ENCODE measurements at regions not wholly inside any gene's neighbourhood (a gene's known extent, or its start where the extent isn't known, plus 50 kb on each side); places are given as distances from the start of the nearest gene placed in this dataset.

DNA sequence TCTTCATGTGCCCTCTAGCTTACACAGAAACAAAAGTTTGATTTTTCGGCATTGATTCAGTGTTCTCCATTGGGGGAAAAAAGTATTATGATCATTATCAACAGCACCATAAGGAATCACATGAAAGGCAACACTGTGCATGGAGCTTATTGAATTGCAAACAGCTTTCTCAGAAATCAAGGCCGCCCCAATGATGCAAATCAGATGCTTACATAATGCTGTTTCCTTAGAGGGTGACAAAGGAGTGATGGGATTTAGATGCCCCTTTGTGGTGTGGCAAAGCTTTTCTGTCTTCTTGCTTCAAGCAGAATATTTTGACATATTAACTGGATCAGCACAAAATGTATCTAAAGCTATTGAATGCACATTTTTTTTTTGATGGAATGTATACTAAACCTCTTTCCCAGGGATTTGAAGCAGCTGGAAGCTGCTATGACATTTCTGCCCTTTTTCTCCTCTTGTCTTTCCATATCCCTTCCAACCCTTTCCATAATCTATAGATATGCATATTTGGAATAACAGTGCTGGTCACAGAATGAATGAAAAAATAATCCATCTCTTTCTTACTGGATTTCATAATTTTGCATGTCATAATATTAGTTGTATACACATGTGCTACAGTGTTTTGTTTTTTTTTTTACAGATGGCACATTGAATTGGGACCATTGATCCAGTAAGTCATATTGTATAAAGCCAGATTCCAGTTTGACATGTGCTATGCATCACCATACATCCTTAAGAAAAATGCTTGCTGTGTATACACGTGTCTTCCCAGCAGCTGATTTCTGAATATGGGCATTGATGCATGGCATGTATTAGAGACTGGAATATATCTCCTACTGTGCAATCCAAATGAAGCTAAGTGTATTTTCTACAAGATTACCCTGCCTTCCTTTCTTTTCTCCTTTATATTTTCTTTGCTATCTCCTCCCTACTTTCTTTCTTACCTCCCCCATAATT, 259.7 kb upstream of the DCN start:
- DNase-seq (ENCODE audit: low spot score), result no peak

GRCh38 chr12:91441246-91441645, 258.6 kb upstream of the DCN start:
- no peak for DNase-seq (ENCODE audit: low spot score)

DNA sequence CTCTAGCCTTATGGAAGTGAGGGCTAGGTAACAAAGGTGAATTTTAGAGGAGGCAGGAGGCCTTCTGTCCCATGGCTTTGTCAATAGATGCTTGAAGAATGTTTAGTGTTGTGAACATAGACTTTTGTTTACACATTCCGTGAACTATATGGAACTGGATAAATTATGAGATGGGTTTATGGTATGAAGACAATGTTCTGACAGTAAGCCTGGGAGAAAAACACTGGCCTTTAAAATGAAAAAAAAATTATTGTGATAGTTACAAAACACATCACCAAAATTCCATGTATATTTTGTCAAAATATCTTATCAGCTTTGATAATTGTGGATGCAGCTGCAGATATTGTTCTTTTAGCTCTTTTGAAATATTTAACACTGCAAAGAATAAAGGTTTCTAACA, 251.5 kb upstream of the DCN start:
- no peak for DNase-seq (ENCODE audit: low spot score)

GRCh38 chr12:91432755-91433154, 250.1 kb upstream of the DCN start:
- no peak for DNase-seq (ENCODE audit: low spot score)

- no peak for DNase-seq (ENCODE audit: low spot score)
Measured at GRCh38 chr12:91432089-91432488, 249.5 kb upstream of the DCN start.

- no peak for DNase-seq (ENCODE audit: low spot score)
Measured at GRCh38 chr12:91424506-91424905, 241.9 kb upstream of the DCN start.

GRCh38 chr12:91423693-91424050, 241.1 kb upstream of the DCN start:
- no peak for DNase-seq (ENCODE audit: low spot score)

DNA sequence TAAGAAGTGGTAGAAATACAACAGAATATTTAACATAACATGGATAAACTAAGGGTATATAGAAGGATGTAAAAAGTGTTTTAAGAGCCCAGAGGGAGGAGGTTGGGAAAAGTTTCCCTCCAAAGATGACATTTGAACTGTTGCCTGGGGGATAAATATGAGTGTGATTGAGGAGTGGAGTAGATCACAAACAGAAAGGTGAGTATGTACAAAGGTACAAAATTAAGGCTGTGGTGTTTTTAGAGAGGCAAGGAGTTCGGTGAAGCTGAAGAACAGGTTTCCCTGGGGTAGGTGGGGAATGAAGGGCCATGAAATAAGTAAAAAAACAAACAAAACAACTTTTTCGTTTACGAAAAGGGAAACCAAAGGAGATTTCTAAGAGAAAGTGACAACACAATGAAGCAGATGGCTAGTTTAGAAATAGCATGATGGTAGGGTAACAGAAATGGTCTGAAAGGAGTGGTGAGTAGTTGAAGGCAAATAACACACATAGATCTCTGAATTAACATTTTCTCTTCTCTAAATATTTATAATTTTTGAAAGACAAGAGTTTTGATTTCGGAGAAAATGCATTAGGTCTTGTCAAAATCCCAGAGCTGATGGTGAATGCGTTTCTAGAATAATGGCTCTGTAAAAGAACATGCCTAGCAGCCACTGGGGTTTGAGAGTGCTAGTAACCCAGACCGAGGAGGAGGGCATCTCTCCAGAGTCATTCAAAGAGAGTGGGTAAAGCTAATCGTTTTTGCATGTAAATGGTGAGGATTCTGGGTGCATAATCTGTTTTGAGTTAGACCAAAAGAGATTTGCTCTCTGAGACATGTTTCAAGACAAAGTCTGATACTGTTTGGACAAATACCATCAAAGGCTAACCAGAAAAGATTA, 240.4 kb upstream of the DCN start:
- no peak for DNase-seq (ENCODE audit: low spot score)

GRCh38 chr12:91422127-91422526, 239.5 kb upstream of the DCN start:
- no peak for DNase-seq (ENCODE audit: low spot score)

DNA sequence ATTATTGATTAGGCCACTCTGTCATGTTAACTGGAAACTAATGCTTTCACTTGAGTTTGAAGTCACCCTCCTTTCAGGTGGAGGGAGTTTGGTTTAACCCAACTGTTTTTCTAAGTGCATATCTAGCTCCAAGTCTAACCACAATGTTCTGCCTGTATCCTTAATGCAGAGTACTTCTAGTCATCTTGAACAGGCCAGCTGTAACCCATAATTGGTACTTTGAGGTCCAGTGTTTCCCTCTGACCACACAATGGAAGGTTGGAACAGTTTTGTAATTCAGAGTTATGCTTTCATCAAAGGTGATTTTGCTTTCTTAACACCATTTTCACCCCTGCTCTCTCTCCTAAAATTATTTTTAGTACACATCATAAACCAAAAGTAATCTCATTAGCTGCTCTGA, 237.2 kb upstream of the DCN start:
- DNase-seq (ENCODE audit: low spot score), result no peak

DNA sequence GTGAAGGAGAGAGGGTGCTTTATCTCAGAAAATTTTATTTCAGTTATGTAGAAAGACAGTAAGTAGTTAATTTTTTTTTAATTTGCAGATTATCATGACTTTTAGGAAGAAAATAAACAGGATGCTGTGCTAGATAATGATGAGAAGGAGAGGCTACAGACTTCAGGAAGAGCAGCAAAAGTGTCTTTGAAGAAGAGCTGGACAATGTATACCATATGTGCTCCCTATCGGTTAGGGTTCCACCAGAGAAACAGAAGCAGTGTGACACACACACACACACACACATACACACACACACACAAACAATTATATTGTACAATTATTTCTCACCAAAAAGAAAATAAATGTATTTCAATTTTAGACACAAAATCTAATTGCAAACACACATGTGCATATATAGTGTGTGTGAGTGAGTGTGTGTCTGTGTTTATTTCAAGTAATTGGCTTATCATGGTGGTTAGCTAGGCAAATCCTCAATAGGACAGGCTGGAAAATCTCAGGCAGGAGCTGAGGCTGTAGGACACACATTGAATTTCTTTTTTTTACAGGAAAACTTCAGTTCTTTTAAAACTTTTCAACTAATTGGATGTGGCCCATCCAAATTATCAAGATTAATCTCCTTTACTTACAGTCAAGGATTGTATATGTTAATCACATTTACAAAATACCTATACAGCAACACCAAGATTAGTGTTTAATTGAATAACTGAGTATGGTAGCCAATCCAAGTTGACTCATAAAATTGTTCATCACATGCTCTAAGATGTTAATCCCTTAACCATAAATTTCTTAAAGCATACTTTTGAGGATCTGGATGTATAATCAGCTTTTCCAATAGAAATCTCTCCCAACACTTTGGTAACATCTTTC, 235.8 kb upstream of the DCN start:
- no peak for DNase-seq (ENCODE audit: low spot score)

DNA sequence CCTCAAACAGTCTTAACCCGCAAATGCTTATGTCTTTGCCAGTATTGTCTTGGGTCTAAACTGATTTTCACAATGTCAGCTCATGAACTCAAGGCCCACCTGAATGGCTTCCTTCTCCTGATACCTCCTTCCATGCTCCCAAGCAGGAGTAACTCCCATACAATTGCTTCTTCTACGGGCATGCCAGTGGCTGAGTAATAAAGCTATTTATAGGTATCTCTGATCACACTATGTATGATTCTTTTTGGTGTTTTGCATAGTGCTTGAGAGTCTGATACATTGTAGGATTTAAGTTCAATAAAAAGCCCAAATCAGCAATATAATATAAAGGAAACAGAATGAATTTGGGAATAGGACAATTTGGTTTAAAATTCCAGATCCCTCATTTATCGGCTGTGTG, 235.0 kb upstream of the DCN start:
- DNase-seq (ENCODE audit: low spot score), result no peak

DNA sequence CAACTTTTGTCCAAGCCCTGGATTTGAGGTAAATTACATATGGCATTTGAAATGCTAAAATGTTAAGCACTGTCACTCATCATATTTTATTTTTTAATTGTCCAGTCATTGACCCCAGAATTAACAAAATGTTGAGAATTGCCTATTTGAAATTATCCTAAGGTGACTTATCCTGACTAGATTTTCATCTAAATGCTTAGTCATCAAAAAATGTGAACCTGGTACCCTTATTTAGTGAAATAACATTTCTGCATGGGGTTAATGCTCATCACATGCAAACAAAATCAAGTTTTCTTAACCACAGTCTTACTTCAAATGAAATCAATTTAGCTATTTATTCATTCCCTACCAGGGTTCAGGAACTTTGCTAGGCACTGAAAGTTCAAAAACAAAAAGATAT, 232.0 kb upstream of the DCN start:
- no peak for DNase-seq (ENCODE audit: low spot score)

GRCh38 chr12:91413581-91414546, 231.2 kb upstream of the DCN start:
- DNase-seq (ENCODE audit: low spot score), result no peak

- no peak for DNase-seq (ENCODE audit: low spot score)
Measured at GRCh38 chr12:91406920-91407341, 224.3 kb upstream of the DCN start.

GRCh38 chr12:91404441-91404840, 221.8 kb upstream of the DCN start:
- no peak for DNase-seq (ENCODE audit: low spot score)

DNA sequence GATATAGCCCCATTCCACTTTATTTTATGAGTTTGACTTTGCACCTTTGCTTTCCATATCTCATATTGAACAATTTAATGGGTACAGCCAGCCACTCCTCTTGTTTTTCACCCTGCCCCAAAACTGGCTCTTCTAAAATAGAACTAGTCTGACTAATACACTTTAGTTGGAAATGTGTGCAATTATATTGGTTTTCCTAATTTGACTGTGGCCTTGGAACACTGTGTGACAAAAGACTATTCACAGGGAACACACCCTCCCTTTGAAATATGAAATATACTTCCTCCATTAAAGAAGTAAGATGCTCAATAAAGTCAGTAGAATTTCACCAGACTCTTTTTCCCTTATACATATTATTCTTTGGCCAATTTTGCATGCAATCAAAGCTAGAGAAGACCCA, 218.6 kb upstream of the DCN start:
- DNase-seq (ENCODE audit: low spot score), result no peak

DNA sequence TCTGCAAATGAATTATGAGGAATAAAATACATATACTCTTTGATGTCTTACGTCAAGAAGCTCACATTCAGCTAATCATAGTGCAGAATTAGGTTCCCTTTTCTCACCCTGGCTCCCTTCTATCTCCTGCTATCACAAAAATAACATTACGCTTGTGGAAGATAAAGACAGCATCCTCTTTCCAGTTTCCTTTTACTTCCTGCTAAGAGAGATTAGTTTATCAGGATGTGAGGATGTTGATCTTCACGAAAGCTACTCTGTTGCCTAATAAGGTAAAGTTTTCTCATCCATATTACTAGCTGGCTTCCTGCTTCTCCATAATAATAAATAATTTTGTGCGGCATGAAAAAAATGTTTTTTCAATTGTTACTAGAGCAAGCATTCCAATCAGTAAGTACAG, 217.7 kb upstream of the DCN start:
- no peak for DNase-seq (ENCODE audit: low spot score)

DNA sequence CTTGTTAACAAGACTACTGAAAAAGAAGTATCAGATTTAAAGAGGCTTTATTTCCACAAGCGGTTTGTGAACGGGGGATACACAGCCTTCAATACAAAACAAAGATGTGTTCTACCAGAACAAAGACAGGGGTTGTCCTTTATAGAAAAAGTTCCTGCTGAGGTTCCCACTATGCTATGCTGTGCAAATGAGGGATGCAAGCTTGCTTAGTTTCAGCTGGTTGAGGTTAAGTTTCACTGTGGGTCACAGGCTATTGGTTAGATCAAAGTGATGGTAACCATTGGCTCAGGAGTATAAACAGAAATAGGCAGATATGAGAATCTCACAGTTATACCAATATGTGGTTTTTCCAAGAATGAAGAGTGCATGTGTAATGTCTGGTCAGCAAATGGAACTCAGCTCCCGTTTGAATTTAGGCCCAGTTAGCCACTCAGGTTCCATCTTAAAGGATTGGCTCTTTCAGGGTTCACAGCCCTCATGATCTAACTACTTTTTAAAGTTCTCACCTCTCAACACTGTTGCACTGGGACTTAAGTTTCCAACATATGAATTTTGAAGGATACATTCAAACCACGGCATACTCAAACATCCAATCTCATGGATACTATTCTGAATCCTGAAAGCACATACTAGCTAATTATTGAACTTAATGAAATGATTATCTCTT, 215.4 kb upstream of the DCN start:
- no peak for DNase-seq (ENCODE audit: low spot score)

DNA sequence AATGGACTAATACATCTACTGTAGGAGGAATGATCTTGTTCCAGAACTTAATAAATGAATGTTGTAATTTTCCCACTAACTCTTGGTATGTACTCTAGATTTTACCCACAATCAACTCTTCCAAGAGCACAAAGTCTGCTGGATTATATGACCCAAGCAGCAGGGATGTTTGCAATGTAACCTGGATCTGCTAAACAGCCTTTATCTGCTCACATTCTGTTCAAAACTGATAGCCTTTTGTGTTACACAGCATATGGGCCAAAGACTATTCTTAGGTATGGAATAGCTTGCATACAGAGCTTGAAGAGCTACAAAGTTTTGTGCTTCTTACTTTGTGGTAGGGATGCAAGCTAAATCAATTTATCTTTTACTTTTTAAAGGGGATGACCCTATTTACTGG, 213.7 kb upstream of the DCN start:
- no peak for DNase-seq (ENCODE audit: low spot score)

All from putamen (tissue), 1 donor.